HG03280 (cell line): ENCODE measurements at regions not wholly inside any gene's neighbourhood (a gene's known extent, or its start where the extent isn't known, plus 50 kb on each side); places are given as distances from the start of the nearest gene placed in this dataset.

Experiments used
- ATAC-seq: cut with Tn5 transposase; IDR thresholded peaks from one replicate; pipeline ENCODE4 v1.9.1; 2021; ENCODE audit warnings: mild to moderate bottlenecking, moderate library complexity; ENCODE audit not compliant: unreplicated experiment

GRCh38 chr9:87437966-87438365, 59.7 kb upstream of the DAPK1 start:
- no peak for ATAC-seq

- ATAC-seq: no peak
Observed at GRCh38 chr9:87441251-87441650, 56.4 kb upstream of the DAPK1 start.

GRCh38 chr9:87442451-87442850, 55.2 kb upstream of the DAPK1 start:
- ATAC-seq: no peak

- no peak for ATAC-seq
Observed at GRCh38 chr9:87443006-87443405, 54.7 kb upstream of the DAPK1 start.

- no peak for ATAC-seq
Observed at GRCh38 chr9:87443461-87443860, 54.2 kb upstream of the DAPK1 start.

GRCh38 chr9:87445646-87446045, 52.0 kb upstream of the DAPK1 start:
- peak; percentile 99 for ATAC-seq

GRCh38 chr9:87446527-87446926, 51.1 kb upstream of the DAPK1 start:
- ATAC-seq: no peak

GRCh38 chr9:87447547-87448432, 49.9 kb upstream of the DAPK1 start:
- ATAC-seq: no peak
